ENCODE measurements at regions not wholly inside any gene's neighbourhood (a gene's known extent, or its start where the extent isn't known, plus 50 kb on each side); places are given as distances from the start of the nearest gene placed in this dataset.

DNA sequence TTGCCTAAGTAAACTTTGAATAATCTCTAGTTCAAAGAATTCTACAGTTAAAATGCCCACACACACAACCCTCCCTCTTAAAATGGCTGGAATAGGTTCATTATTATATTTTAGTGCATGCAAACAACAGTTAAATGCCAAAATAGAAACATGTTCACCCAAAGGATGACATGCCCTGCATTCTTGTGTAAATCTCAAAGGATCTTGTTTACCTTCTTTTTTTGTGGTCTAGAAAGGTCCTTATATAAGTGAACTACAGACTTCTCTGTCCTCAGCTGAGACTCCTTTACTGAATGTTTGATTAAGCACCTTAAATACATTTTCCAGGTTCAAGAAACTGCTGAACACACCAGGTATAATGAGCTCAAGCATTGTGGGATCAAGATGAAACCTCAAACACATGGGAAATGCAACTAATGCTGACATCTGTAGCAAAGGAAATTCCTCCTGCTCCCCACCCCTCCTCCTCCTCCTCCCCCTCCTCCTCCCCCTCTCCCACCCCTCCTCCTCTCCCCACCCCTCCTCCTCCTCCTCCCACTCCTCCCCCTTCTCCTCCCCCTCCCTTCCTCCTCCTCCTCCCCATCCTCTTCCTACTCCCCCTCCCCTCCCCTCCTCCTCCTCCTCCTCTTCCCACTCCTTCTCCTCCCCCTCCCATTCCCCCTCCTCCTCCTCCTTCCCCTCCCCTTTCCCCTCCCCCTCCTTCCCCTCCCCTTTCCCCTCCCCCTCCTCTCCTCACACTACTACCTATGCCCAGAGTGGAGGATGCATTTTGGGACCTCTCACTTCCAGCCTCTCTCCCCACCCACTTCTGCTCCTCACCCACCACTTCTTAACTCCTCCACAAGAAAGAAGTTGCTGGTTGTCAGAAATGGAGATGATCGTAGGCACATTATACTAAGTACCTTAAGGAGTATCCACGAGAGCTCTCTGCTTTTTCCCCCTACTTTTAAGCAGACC, 233.9 kb downstream of the MRPL39 start:
- no peak for TF ChIP-seq POLR2A (IDR thresholded peaks at IDR 0.05)
- TF ChIP-seq, protein P1, sequence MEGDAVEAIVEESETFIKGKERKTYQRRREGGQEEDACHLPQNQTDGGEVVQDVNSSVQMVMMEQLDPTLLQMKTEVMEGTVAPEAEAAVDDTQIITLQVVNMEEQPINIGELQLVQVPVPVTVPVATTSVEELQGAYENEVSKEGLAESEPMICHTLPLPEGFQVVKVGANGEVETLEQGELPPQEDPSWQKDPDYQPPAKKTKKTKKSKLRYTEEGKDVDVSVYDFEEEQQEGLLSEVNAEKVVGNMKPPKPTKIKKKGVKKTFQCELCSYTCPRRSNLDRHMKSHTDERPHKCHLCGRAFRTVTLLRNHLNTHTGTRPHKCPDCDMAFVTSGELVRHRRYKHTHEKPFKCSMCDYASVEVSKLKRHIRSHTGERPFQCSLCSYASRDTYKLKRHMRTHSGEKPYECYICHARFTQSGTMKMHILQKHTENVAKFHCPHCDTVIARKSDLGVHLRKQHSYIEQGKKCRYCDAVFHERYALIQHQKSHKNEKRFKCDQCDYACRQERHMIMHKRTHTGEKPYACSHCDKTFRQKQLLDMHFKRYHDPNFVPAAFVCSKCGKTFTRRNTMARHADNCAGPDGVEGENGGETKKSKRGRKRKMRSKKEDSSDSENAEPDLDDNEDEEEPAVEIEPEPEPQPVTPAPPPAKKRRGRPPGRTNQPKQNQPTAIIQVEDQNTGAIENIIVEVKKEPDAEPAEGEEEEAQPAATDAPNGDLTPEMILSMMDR (IDR thresholded peaks at IDR 0.05), result no peak
- WGBS, 2 donors, result 76% methylated on average over 2 of the region's 2 CpGs
- intact Hi-C loops (cut with DNase I; ENCODE audit: low total_unique reads), result no loop called here
- no peak overlapping the region for H3K4me3 ChIP-seq (ENCODE audit: low read depth, poor library complexity, severe bottlenecking)
- DNase-seq (ENCODE audit: low spot score in 2 of 2), result no peak

DNA sequence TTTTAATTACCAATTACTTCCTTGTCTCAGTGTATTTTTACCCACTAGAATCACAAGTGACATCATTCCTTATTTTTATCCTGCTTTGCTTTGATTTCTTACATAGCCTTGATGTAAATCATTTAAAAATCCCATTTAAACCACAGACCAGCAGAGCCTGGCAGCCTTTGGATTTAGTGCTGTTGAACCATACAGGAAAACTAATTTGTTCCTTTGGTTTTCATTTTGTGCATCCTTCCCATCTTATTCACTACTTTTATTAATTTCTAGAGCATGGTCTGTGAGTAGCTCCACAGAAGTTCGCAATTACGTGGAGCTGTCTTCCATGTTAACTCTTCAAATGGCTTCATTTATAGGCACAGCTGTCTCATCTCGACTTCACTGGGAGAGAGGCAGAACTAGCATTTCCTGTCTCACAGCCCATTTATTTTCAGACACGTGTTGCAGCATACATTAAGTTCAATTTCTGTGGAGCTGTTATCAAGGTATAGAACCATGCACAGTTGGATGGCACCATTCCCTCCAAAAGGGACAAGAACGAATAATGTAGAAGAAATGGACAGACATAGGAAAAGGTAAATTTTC, 235.3 kb downstream of the MRPL39 start:
- no peak for TF ChIP-seq POLR2A (IDR thresholded peaks at IDR 0.05)
- TF ChIP-seq, protein P1 (IDR thresholded peaks at IDR 0.05), result no peak
- intact Hi-C loops (cut with DNase I; ENCODE audit: low total_unique reads), result no loop called here
- 26 to 37% methylated on average over 5 of the region's 5 CpGs for WGBS, 2 donors
- no peak for DNase-seq (ENCODE audit: low spot score in 2 of 2)
- no peak overlapping the region for H3K4me3 ChIP-seq (ENCODE audit: low read depth, poor library complexity, severe bottlenecking)

GRCh38 chr21:25370311-25370744, 237.0 kb downstream of the MRPL39 start:
- H3K4me3 ChIP-seq (ENCODE audit: low read depth, poor library complexity, severe bottlenecking), result no peak overlapping the region
- 60 to 62% methylated on average over 6 of the region's 6 CpGs for WGBS, 2 donors
- intact Hi-C loops (cut with DNase I; ENCODE audit: low total_unique reads), result no loop called here
- DNase-seq (ENCODE audit: low spot score in 2 of 2), result no peak
- TF ChIP-seq, protein P1 (IDR thresholded peaks at IDR 0.05), result no peak
- no peak for TF ChIP-seq POLR2A (IDR thresholded peaks at IDR 0.05)

- WGBS, 2 donors, result 33% methylated on average over 4 of the region's 4 CpGs
These were observed 237.6 kb downstream of the MRPL39 start for GRCh38 chr21:25369524-25370300.

GRCh38 chr21:25368531-25368930, 238.8 kb downstream of the MRPL39 start:
- no peak overlapping the region for H3K4me3 ChIP-seq (ENCODE audit: low read depth, poor library complexity, severe bottlenecking)
- intact Hi-C loops (cut with DNase I; ENCODE audit: low total_unique reads), result no loop called here
- DNase-seq (ENCODE audit: low spot score in 2 of 2), result no peak
- WGBS, 2 donors, result 81 to 83% methylated on average over 7 of the region's 7 CpGs
- TF ChIP-seq, protein P1 (IDR thresholded peaks at IDR 0.05), result no peak
- TF ChIP-seq POLR2A (IDR thresholded peaks at IDR 0.05), result no peak

More at GRCh38 chr21:25369524-25370300, 237.6 kb downstream of the MRPL39 start:
- intact Hi-C loops (cut with DNase I; ENCODE audit: low total_unique reads), result no loop called here
- no peak for DNase-seq (ENCODE audit: low spot score in 2 of 2)
- H3K4me3 ChIP-seq (ENCODE audit: low read depth, poor library complexity, severe bottlenecking), result no peak overlapping the region
- no peak for TF ChIP-seq POLR2A (IDR thresholded peaks at IDR 0.05)
- TF ChIP-seq, protein P1 (IDR thresholded peaks at IDR 0.05), result no peak

Measured in lower leg skin (tissue), 4 donors.